ENCODE measurements at regions not wholly inside any gene's neighbourhood (a gene's known extent, or its start where the extent isn't known, plus 50 kb on each side); places are given as distances from the start of the nearest gene placed in this dataset.
A peak's percentile ranks its signal among the peaks of the same experiment; 100 is the strongest.

DNA sequence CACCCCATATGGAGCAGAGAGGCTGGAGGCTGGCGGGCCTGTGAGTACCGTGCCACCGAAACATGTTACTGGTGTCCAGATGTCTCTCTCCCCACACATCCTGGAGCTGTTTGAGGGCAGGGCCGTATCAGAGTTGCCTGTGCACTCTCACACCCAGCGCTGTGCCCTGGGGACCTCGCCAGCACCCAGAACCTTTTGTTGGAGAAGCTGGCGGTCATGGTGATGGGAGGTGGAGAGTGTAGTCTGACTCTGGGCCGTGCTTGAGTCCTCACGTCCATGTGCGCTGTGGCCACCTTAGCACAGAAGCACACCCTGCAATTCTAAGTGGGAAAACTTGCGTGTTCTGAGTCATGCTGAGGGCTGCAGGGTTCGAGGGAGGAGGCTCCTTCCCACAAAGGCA is 259.2 kb downstream of the NDUFA10 start:
- H3K9me3 Mint-ChIP-seq (ENCODE audit: unreplicated experiment): no peaks in the 10 kb centered on the region
- peaks cover 58% of the 10 kb centered on the region for H3K27me3 Mint-ChIP-seq (ENCODE audit: insufficient read depth, unreplicated experiment)
- intact Hi-C loops (cut with micrococcal nuclease): no loop called here
- CTCF ChIA-PET: no interaction called here
- no peak overlapping the region for H3K27ac Mint-ChIP-seq (ENCODE audit: low read depth, unreplicated experiment)
- POLR2A ChIA-PET: interaction anchor here (1.1 kb wide), 1 partner anchor 14 kb away, joined by 5 read pairs; no protein-coding TSS in a partner anchor
- no peaks in the 10 kb centered on the region for H3K4me1 Mint-ChIP-seq (ENCODE audit: insufficient read depth, unreplicated experiment)
- H3K36me3 Mint-ChIP-seq (ENCODE audit: insufficient read depth, unreplicated experiment): no peaks in the 10 kb centered on the region
- BruUV-seq (replicated peaks): no TSS peak
- no peak for DNase-seq (ENCODE audit: unreplicated experiment)
- H3K4me3 Mint-ChIP-seq (ENCODE audit: unreplicated experiment): no peak overlapping the region
- TF ChIP-seq CTCF (IDR thresholded peaks at IDR 0.05; ENCODE audit: unreplicated experiment): no peak

GRCh38 chr2:239765076-239765845 is 259.9 kb downstream of the NDUFA10 start:
- no peak overlapping the region for H3K4me3 Mint-ChIP-seq (ENCODE audit: unreplicated experiment)
- H3K9me3 Mint-ChIP-seq (ENCODE audit: unreplicated experiment): peaks cover 5% of the 10 kb centered on the region
- POLR2A ChIA-PET: interaction anchor here (0.6 to 1.1 kb wide), 2 partner anchors 14 to 100 kb away, joined by 3 to 5 read pairs; no protein-coding TSS in a partner anchor
- no TSS peak for BruUV-seq (replicated peaks)
- DNase-seq (ENCODE audit: unreplicated experiment): no peak
- no peak overlapping the region for H3K27ac Mint-ChIP-seq (ENCODE audit: low read depth, unreplicated experiment)
- no peaks in the 10 kb centered on the region for H3K4me1 Mint-ChIP-seq (ENCODE audit: insufficient read depth, unreplicated experiment)
- TF ChIP-seq CTCF (IDR thresholded peaks at IDR 0.05; ENCODE audit: unreplicated experiment): no peak
- CTCF ChIA-PET: no interaction called here
- intact Hi-C loops (cut with micrococcal nuclease): no loop called here
- peaks cover 64% of the 10 kb centered on the region for H3K27me3 Mint-ChIP-seq (ENCODE audit: insufficient read depth, unreplicated experiment)
- no peaks in the 10 kb centered on the region for H3K36me3 Mint-ChIP-seq (ENCODE audit: insufficient read depth, unreplicated experiment)

- no peaks in the 10 kb centered on the region for H3K36me3 Mint-ChIP-seq (ENCODE audit: insufficient read depth, unreplicated experiment)
- no TSS peak for BruUV-seq (replicated peaks)
- H3K4me3 Mint-ChIP-seq (ENCODE audit: unreplicated experiment): no peak overlapping the region
- H3K27ac Mint-ChIP-seq (ENCODE audit: low read depth, unreplicated experiment): no peak overlapping the region
- H3K4me1 Mint-ChIP-seq (ENCODE audit: insufficient read depth, unreplicated experiment): no peaks in the 10 kb centered on the region
- ChIA-PET CTCF (interaction anchor here (0.6 to 0.9 kb wide), 3 partner anchors 23 to 780 kb away, joined by 3 read pairs; no protein-coding TSS in a partner anchor), POLR2A (no interaction called here)
- peaks cover 7% of the 10 kb centered on the region for H3K9me3 Mint-ChIP-seq (ENCODE audit: unreplicated experiment)
- TF ChIP-seq CTCF (IDR thresholded peaks at IDR 0.05; ENCODE audit: unreplicated experiment): no peak
- DNase-seq (ENCODE audit: unreplicated experiment): peak; percentile 11
- peaks cover 68% of the 10 kb centered on the region for H3K27me3 Mint-ChIP-seq (ENCODE audit: insufficient read depth, unreplicated experiment)
- intact Hi-C loops (cut with micrococcal nuclease): no loop called here
These were observed 261.6 kb downstream of the NDUFA10 start for GRCh38 chr2:239763433-239764097.

- ChIA-PET CTCF (interaction anchor here (0.7 kb wide), 1 partner anchor 779 kb away, joined by 3 read pairs; no protein-coding TSS in a partner anchor), POLR2A (interaction anchor here (0.6 kb wide), 1 partner anchor 632 kb away, joined by 3 read pairs; no protein-coding TSS in a partner anchor)
- intact Hi-C loops (cut with micrococcal nuclease): no loop called here
- Mint-ChIP-seq H3K4me1 (ENCODE audit: insufficient read depth, unreplicated experiment) (no peaks in the 10 kb centered on the region), H3K27me3 (ENCODE audit: insufficient read depth, unreplicated experiment) (peaks cover 60% of the 10 kb centered on the region), H3K9me3 (ENCODE audit: unreplicated experiment) (peaks cover 7% of the 10 kb centered on the region), H3K36me3 (ENCODE audit: insufficient read depth, unreplicated experiment) (no peaks in the 10 kb centered on the region), H3K4me3 (ENCODE audit: unreplicated experiment) (no peak overlapping the region), H3K27ac (ENCODE audit: low read depth, unreplicated experiment) (no peak overlapping the region)
- TF ChIP-seq CTCF (IDR thresholded peaks at IDR 0.05; ENCODE audit: unreplicated experiment): no peak
- BruUV-seq (replicated peaks): no TSS peak
- peak; percentile 16 for DNase-seq (ENCODE audit: unreplicated experiment)
These were observed 262.4 kb downstream of the NDUFA10 start for GRCh38 chr2:239762655-239763269.

Data from MCF 10A (cell line).